Trophoblast cell (in vitro differentiated cells and primary cell): ENCODE measurements at regions not wholly inside any gene's neighbourhood (a gene's known extent, or its start where the extent isn't known, plus 50 kb on each side); places are given as distances from the start of the nearest gene placed in this dataset.

Source experiments
- DNase-seq, 2 donors: peaks; one replicate each; pipeline ENCODE4 v3.0.0-alpha.2; 2016
- H2AFZ ChIP-seq: 2 replicates; pipeline ENCODE4 v1.6.1; 2013; ENCODE audit warnings: low read length, moderate library complexity, mild to moderate bottlenecking; ENCODE audit not compliant: insufficient read depth, poor library complexity
- H2AK5ac ChIP-seq: 2 replicates; pipeline ENCODE4 v1.6.1; 2013; ENCODE audit warnings: mild to moderate bottlenecking, low read length
- H2BK120ac ChIP-seq: 2 replicates; pipeline ENCODE4 v1.6.1; 2013; ENCODE audit warnings: low read length, mild to moderate bottlenecking, moderate library complexity; ENCODE audit not compliant: insufficient read depth, poor library complexity
- H2BK12ac ChIP-seq: 2 replicates; pipeline ENCODE4 v1.6.1; 2013; ENCODE audit warnings: mild to moderate bottlenecking, low read length, moderate library complexity
- H2BK5ac ChIP-seq: 2 replicates; pipeline ENCODE4 v1.6.1; 2013; ENCODE audit warnings: low read length, low read depth, moderate library complexity, mild to moderate bottlenecking; ENCODE audit not compliant: poor library complexity
- H3K14ac ChIP-seq: 2 replicates; pipeline ENCODE4 v1.6.1; 2013; ENCODE audit warnings: mild to moderate bottlenecking, low read length
- H3K18ac ChIP-seq: 2 replicates; pipeline ENCODE4 v1.6.1; 2013; ENCODE audit warnings: mild to moderate bottlenecking, low read length
- H3K23ac ChIP-seq: 2 replicates; pipeline ENCODE4 v1.6.1; 2013; ENCODE audit warnings: low read length
- H3K27ac ChIP-seq: 2 replicates; pipeline ENCODE4 v1.5.1; 2013; ENCODE audit warnings: low read depth, mild to moderate bottlenecking, inconsistent platforms, low read length, moderate library complexity
- H3K27me3 ChIP-seq: 2 replicates; pipeline ENCODE4 v1.6.1; 2013; ENCODE audit warnings: inconsistent platforms, mild to moderate bottlenecking, low read length, moderate library complexity; ENCODE audit not compliant: insufficient read depth
- H3K36me3 ChIP-seq, 2 experiments: 1 replicate in 1 of 2; 2 replicates in 1 of 2; pipeline ENCODE4 v1.6.1; 2013; ENCODE audit warnings: low read length in 2 of 2, mild to moderate bottlenecking in 2 of 2, moderate library complexity in 1 of 2; ENCODE audit not compliant: insufficient read depth in 2 of 2, control insufficient read depth in 1 of 2
- H3K4ac ChIP-seq: 2 replicates; pipeline ENCODE4 v1.6.1; 2013; ENCODE audit warnings: low read depth, mild to moderate bottlenecking, low read length, moderate library complexity
- H3K4me1 ChIP-seq, 2 experiments: 1 replicate in 1 of 2; 2 replicates in 1 of 2; pipeline ENCODE4 v1.6.1; 2013; ENCODE audit warnings: low read length in 2 of 2, mild to moderate bottlenecking in 2 of 2, moderate library complexity in 1 of 2; ENCODE audit not compliant: insufficient read depth in 2 of 2, control insufficient read depth in 1 of 2
- H3K4me2 ChIP-seq: 2 replicates; pipeline ENCODE4 v1.6.1; 2013; ENCODE audit warnings: inconsistent platforms, mild to moderate bottlenecking, low read length, moderate library complexity
- H3K4me3 ChIP-seq: 2 replicates; pipeline ENCODE4 v1.5.1; 2013; ENCODE audit warnings: mild to moderate bottlenecking, low read depth, low read length, inconsistent platforms
- H3K79me1 ChIP-seq: one replicate; pipeline ENCODE4 v1.6.1; 2013; ENCODE audit warnings: low read length
- H3K79me2 ChIP-seq: 2 replicates; pipeline ENCODE4 v1.6.1; 2013; ENCODE audit warnings: low read length, mild to moderate bottlenecking; ENCODE audit not compliant: control insufficient read depth, insufficient read depth, poor library complexity
- H3K9ac ChIP-seq: 2 replicates; pipeline ENCODE4 v1.6.1; 2013; ENCODE audit warnings: mild to moderate bottlenecking, low read length
- H3K9me3 ChIP-seq: 2 replicates; pipeline ENCODE4 v1.6.1; 2013; ENCODE audit warnings: low read depth, mild to moderate bottlenecking, control low read depth, inconsistent platforms, low read length; ENCODE audit not compliant: insufficient read depth
- H4K12ac ChIP-seq: 2 replicates; pipeline ENCODE4 v1.6.1; 2013; ENCODE audit warnings: low read depth, mild to moderate bottlenecking, low read length, moderate library complexity
- H4K8ac ChIP-seq: 2 replicates; pipeline ENCODE4 v1.6.1; 2013; ENCODE audit warnings: low read depth, mild to moderate bottlenecking, low read length, moderate library complexity
- H4K91ac ChIP-seq: one replicate; pipeline ENCODE4 v1.6.1; 2013; ENCODE audit warnings: low read depth, mild to moderate bottlenecking, low read length, moderate library complexity
- WGBS: extraction: QIAGEN DNeasy Blood & Tissue Kit; methylation state at CpG from one replicate; pipeline ENCODE4 v1.1.7; 2013; ENCODE audit warnings: missing lambda C conversion rate; ENCODE audit not compliant: insufficient read length, insufficient coverage; ENCODE audit errors: extremely low coverage; 5-methylcytosine and 5-hydroxymethylcytosine counted together

DNA sequence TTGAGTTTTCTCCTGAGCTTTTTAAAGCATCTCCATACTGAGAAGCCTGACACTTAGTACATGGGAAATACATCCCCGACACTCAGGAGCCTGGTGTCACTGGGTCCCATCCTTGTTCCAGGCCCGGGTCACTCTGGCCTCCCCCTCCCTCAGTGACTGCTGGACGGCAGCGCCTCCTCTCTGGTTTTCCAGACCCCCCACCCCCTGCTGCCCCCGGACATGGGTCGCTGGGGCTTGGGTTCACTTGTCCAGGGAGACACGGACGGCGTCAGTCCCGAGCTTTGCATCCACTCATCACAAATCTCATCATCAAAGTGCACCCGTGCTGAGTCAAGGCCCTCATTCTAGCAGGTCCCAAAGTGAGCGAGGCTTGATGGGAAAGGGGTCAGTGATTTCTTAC, 243.0 kb downstream of the IRX2 start:
- H3K27ac ChIP-seq, result no peak overlapping the region
- H3K4me3 ChIP-seq, result no peak overlapping the region
- DNase-seq, result no peak
- no peak overlapping the region for H2AFZ ChIP-seq
- H2BK5ac ChIP-seq, result no peak overlapping the region
- no peak overlapping the region for H2BK120ac ChIP-seq
- H3K9ac ChIP-seq, result no peak overlapping the region
- H3K4me1 ChIP-seq, result no peaks in the 10 kb centered on the region
- H3K27me3 ChIP-seq, result no peaks in the 10 kb centered on the region
- no peak overlapping the region for H4K12ac ChIP-seq
- H3K18ac ChIP-seq, result no peak overlapping the region
- H4K8ac ChIP-seq, result no peak overlapping the region
- no CpG with 5 or more reads among the region's 12 CpGs for WGBS
- no peak overlapping the region for H4K91ac ChIP-seq
- no peak overlapping the region for H2BK12ac ChIP-seq
- H3K79me1 ChIP-seq, result no peaks in the 10 kb centered on the region
- H2AK5ac ChIP-seq, result no peak overlapping the region
- H3K9me3 ChIP-seq, result peaks cover 2% of the 10 kb centered on the region
- no peak overlapping the region for H3K4ac ChIP-seq
- H3K4me2 ChIP-seq, result no peak overlapping the region
- H3K23ac ChIP-seq, result no peak overlapping the region
- H3K36me3 ChIP-seq, result no peaks in the 10 kb centered on the region
- no peak overlapping the region for H3K14ac ChIP-seq
- H3K79me2 ChIP-seq, result no peaks in the 10 kb centered on the region

DNA sequence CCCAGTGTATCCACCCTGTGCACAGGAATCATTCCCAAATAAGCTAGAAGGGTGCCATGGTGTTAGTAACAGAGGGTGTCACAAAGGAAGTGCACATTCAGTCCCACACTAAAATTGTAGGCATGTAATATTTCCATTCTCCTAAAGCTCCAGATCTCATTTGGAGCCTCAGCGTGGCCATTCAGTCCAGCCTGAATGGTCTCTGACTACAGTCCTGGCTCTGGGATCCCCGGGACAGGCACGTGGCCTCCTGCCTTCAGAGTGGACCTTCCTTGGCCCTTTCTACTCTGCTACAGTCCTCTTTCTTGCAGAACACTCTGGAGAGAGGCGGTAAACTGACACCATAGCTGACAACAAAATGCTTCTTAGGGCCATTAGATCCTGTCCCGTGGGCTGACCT, 243.9 kb downstream of the IRX2 start:
- Histone ChIP-seq H3K9ac (no peak overlapping the region), H3K9me3 (peaks cover 4% of the 10 kb centered on the region), H2BK12ac (no peak overlapping the region), H3K79me1 (no peaks in the 10 kb centered on the region), H2AK5ac (no peak overlapping the region), H3K79me2 (no peaks in the 10 kb centered on the region), H4K8ac (no peak overlapping the region), H3K36me3 (no peaks in the 10 kb centered on the region), H3K4me3 (no peak overlapping the region), H3K18ac (no peak overlapping the region), H4K12ac (no peak overlapping the region), H2BK120ac (no peak overlapping the region), H3K23ac (no peak overlapping the region), H3K4me1 (no peaks in the 10 kb centered on the region), H4K91ac (no peak overlapping the region), H3K4me2 (no peak overlapping the region), H2AFZ (no peak overlapping the region), H2BK5ac (no peak overlapping the region), H3K27me3 (no peaks in the 10 kb centered on the region), H3K27ac (no peak overlapping the region), H3K14ac (no peak overlapping the region), H3K4ac (no peak overlapping the region)
- no CpG with 5 or more reads among the region's 5 CpGs for WGBS
- DNase-seq, result peak in 1 of 2 donors; percentile 2

DNA sequence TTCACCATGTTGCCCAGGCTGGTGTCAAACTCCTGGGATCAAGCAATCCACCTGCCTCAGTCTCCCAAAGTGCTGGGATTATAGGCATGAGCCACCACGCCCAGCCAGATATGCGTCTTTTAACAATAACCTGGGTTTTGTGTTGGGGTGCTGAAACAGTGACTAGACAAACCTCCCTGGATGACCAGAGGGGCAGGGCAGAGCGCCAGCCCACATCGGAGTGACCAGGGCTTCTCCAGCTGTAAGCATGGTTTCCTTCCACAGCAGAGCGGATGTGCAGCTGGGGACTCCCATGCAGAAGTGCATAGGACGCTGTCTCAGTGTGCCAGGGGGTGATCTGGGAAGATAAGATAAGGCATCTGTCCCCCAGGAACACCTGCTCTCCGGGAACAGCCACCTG, 244.9 kb downstream of the IRX2 start:
- no peak overlapping the region for H4K8ac ChIP-seq
- no peak overlapping the region for H2AFZ ChIP-seq
- H2AK5ac ChIP-seq, result no peak overlapping the region
- no CpG with 5 or more reads among the region's 7 CpGs for WGBS
- no peak overlapping the region for H3K9ac ChIP-seq
- no peak overlapping the region for H3K14ac ChIP-seq
- no peak overlapping the region for H3K4me2 ChIP-seq
- H3K4me1 ChIP-seq, result no peaks in the 10 kb centered on the region
- no peak overlapping the region for H3K4me3 ChIP-seq
- no peak overlapping the region for H3K27ac ChIP-seq
- no peaks in the 10 kb centered on the region for H3K27me3 ChIP-seq
- no peak overlapping the region for H3K18ac ChIP-seq
- H2BK120ac ChIP-seq, result no peak overlapping the region
- H4K12ac ChIP-seq, result no peak overlapping the region
- no peaks in the 10 kb centered on the region for H3K36me3 ChIP-seq
- H3K23ac ChIP-seq, result no peak overlapping the region
- DNase-seq, result no peak
- H2BK12ac ChIP-seq, result no peak overlapping the region
- peaks cover 4% of the 10 kb centered on the region for H3K9me3 ChIP-seq
- H4K91ac ChIP-seq, result no peak overlapping the region
- no peak overlapping the region for H2BK5ac ChIP-seq
- no peaks in the 10 kb centered on the region for H3K79me2 ChIP-seq
- no peak overlapping the region for H3K4ac ChIP-seq
- H3K79me1 ChIP-seq, result no peaks in the 10 kb centered on the region

DNA sequence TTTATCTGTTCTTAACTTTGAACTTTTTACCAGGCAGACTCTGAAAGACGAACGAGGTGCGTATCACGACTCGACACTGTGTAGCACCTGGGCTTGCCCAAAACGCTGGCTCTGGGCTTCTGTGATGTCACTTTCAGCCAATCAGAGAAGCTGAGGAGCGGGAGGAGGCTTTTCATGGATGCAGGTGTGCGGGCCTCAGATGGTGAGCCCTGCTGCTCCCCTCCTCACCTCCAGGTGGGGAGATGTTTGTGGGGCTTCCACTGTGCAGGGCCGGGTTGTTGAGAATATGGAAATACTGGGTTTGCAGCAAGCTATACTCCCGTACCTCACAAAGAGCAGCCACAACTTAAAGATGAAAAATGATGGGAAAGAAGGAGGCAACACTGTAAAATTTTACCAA, 246.3 kb downstream of the IRX2 start:
- Histone ChIP-seq H3K4ac (no peak overlapping the region), H3K23ac (no peak overlapping the region), H2AK5ac (no peak overlapping the region), H3K79me1 (no peaks in the 10 kb centered on the region), H3K18ac (no peak overlapping the region), H3K4me2 (no peak overlapping the region), H3K14ac (no peak overlapping the region), H3K9me3 (peaks cover 2% of the 10 kb centered on the region), H4K91ac (no peak overlapping the region), H3K9ac (no peak overlapping the region), H3K79me2 (no peaks in the 10 kb centered on the region), H4K8ac (no peak overlapping the region), H3K36me3 (no peaks in the 10 kb centered on the region), H2BK5ac (no peak overlapping the region), H4K12ac (no peak overlapping the region), H2BK12ac (no peak overlapping the region), H3K4me1 (no peaks in the 10 kb centered on the region), H3K27ac (no peak overlapping the region), H2BK120ac (no peak overlapping the region), H3K4me3 (no peak overlapping the region), H2AFZ (no peak overlapping the region), H3K27me3 (no peaks in the 10 kb centered on the region)
- no CpG with 5 or more reads among the region's 10 CpGs for WGBS
- no peak for DNase-seq
